HG03060 (cell line): ENCODE measurements at regions not wholly inside any gene's neighbourhood (a gene's known extent, or its start where the extent isn't known, plus 50 kb on each side); places are given as distances from the start of the nearest gene placed in this dataset.

ENCODE experiments used
- ATAC-seq: cut with Tn5 transposase; IDR thresholded peaks from one replicate; pipeline ENCODE4 v1.9.1; 2021; ENCODE audit warnings: low read depth, moderate number of reproducible peaks; ENCODE audit not compliant: unreplicated experiment

GRCh38 chr7:108684629-108685028, 115.0 kb downstream of the DNAJB9 start:
- ATAC-seq, result no peak

GRCh38 chr7:108686494-108686893, 116.8 kb downstream of the DNAJB9 start:
- ATAC-seq, result no peak

- ATAC-seq, result no peak
Observed at GRCh38 chr7:108697254-108697653, 127.6 kb downstream of the DNAJB9 start.

GRCh38 chr7:108711611-108712010, 141.9 kb downstream of the DNAJB9 start:
- ATAC-seq, result no peak

- ATAC-seq, result no peak
Observed at GRCh38 chr7:108716783-108717182, 147.1 kb downstream of the DNAJB9 start.

GRCh38 chr7:108717781-108718180, 148.1 kb downstream of the DNAJB9 start:
- no peak for ATAC-seq

- no peak for ATAC-seq
Observed at GRCh38 chr7:108719631-108720030, 150.0 kb downstream of the DNAJB9 start.

- ATAC-seq, result no peak
Observed at GRCh38 chr7:108722561-108722960, 152.9 kb downstream of the DNAJB9 start.

GRCh38 chr7:108723381-108723814, 153.7 kb downstream of the DNAJB9 start:
- no peak for ATAC-seq

- no peak for ATAC-seq
Observed at GRCh38 chr7:108724251-108725100, 154.8 kb downstream of the DNAJB9 start.

- ATAC-seq, result no peak
Observed at GRCh38 chr7:108735814-108736213, 166.1 kb downstream of the DNAJB9 start.

- no peak for ATAC-seq
Observed at GRCh38 chr7:108736221-108736891, 166.7 kb downstream of the DNAJB9 start.

GRCh38 chr7:108770981-108771745, 201.5 kb downstream of the DNAJB9 start:
- ATAC-seq, result no peak

- ATAC-seq, result no peak
Observed at GRCh38 chr7:108771853-108772252, 202.2 kb downstream of the DNAJB9 start.

GRCh38 chr7:108777966-108778365, 208.3 kb downstream of the DNAJB9 start:
- ATAC-seq, result no peak

- ATAC-seq, result no peak
Observed at GRCh38 chr7:108789451-108789850, 219.8 kb downstream of the DNAJB9 start.

- no peak for ATAC-seq
Observed at GRCh38 chr7:108794466-108794865, 224.8 kb downstream of the DNAJB9 start.

- ATAC-seq, result no peak
Observed at GRCh38 chr7:108802650-108803049, 233.0 kb downstream of the DNAJB9 start.

- no peak for ATAC-seq
Observed at GRCh38 chr7:108805808-108806397, 236.2 kb downstream of the DNAJB9 start.

- no peak for ATAC-seq
Observed at GRCh38 chr7:108808549-108809266, 239.0 kb downstream of the DNAJB9 start.
